IMR-90 (cell line): ENCODE measurements at regions not wholly inside any gene's neighbourhood (a gene's known extent, or its start where the extent isn't known, plus 50 kb on each side); places are given as distances from the start of the nearest gene placed in this dataset.

Experiments used
- ATAC-seq: fragments of 200-7000 bp; cut with Tn5 transposase; 2 replicates; pipeline ENCODE4 v1.9.1; 2020; ENCODE audit warnings: low read depth, mild to moderate bottlenecking, moderate library complexity
- BruUV-seq: library from RNA; stranded (reverse); fragments of 400-500 nt; replicated peaks from 2 replicates; lab custom pipeline; 2021; lab: Mats Ljungman, UMichigan
- CTCF ChIA-PET: fragments of 300-600 bp; formaldehyde crosslinking; extraction: SDS; loops from one replicate; lab custom pipeline; 2021; ENCODE audit warnings: antibody characterized with exemption; lab: Yijun Ruan, JAX
- POLR2A ChIA-PET: fragments of 300-600 bp; sonication (Branson Sonifier 250); formaldehyde crosslinking; loops from one replicate; lab custom pipeline; 2022; ENCODE audit warnings: antibody characterized with exemption; ENCODE audit not compliant: unreplicated experiment; lab: Charles Lee
- DNase-seq: peaks from one replicate; pipeline ENCODE4 v3.0.0; 2013
- H2AFZ ChIP-seq: replicated peaks from 2 replicates; pipeline ENCODE3; 2013; ENCODE audit warnings: low read length, mild to moderate bottlenecking; ENCODE audit not compliant: poor library complexity
- H2AK5ac ChIP-seq: 2 replicates; pipeline ENCODE4 v1.6.1; 2013; ENCODE audit warnings: low read depth, low read length, inconsistent platforms
- H2AK9ac ChIP-seq: replicated peaks from 2 replicates; pipeline ENCODE3; 2013; ENCODE audit warnings: mild to moderate bottlenecking, low read depth, low read length, moderate library complexity; ENCODE audit not compliant: poor library complexity
- H2BK120ac ChIP-seq: 2 replicates; pipeline ENCODE4 v1.6.1; 2013; ENCODE audit warnings: low read depth, low read length, inconsistent platforms
- H2BK15ac ChIP-seq: 3 replicates; pipeline ENCODE4 v1.6.1; 2013; ENCODE audit warnings: low read depth, low read length, inconsistent platforms
- H2BK20ac ChIP-seq: 2 replicates; pipeline ENCODE4 v1.6.1; 2013; ENCODE audit warnings: low read depth, mild to moderate bottlenecking, inconsistent platforms, low read length, moderate library complexity
- H2BK5ac ChIP-seq: 2 replicates; pipeline ENCODE4 v1.6.1; 2013; ENCODE audit warnings: mild to moderate bottlenecking, low read depth, low read length, inconsistent platforms; ENCODE audit not compliant: poor library complexity, severe bottlenecking
- H3K14ac ChIP-seq: replicated peaks from 2 replicates; pipeline ENCODE4 v1.6.1; 2013; ENCODE audit warnings: low read depth, low read length, inconsistent platforms
- H3K18ac ChIP-seq: 2 replicates; pipeline ENCODE4 v1.6.1; 2013; ENCODE audit warnings: low read depth, low read length, control low read depth
- H3K23ac ChIP-seq: 2 replicates; pipeline ENCODE4 v1.6.1; 2013; ENCODE audit warnings: low read depth, low read length, inconsistent platforms
- H3K27ac ChIP-seq: 2 replicates; pipeline ENCODE4 v1.5.1; 2013; ENCODE audit warnings: mild to moderate bottlenecking, control low read depth, low read length; ENCODE audit not compliant: insufficient read depth
- H3K27me3 ChIP-seq: 2 replicates; pipeline ENCODE4 v1.6.1; 2013; ENCODE audit warnings: low read length; ENCODE audit not compliant: control insufficient read depth, insufficient read depth
- H3K36me3 ChIP-seq: 2 replicates; pipeline ENCODE4 v1.6.1; 2013; ENCODE audit warnings: low read length, mixed read lengths; ENCODE audit not compliant: control insufficient read depth, insufficient read depth
- H3K4ac ChIP-seq: 2 replicates; pipeline ENCODE4 v1.6.1; 2013; ENCODE audit warnings: low read depth, low read length, inconsistent platforms
- H3K4me1 ChIP-seq: 2 replicates; pipeline ENCODE4 v1.6.1; 2013; ENCODE audit warnings: low read length, mixed read lengths; ENCODE audit not compliant: control insufficient read depth, insufficient read depth
- H3K4me2 ChIP-seq: 2 replicates; pipeline ENCODE4 v1.6.1; 2013; ENCODE audit warnings: low read depth, mild to moderate bottlenecking, control low read depth, low read length, moderate library complexity
- H3K4me3 ChIP-seq: 2 replicates; pipeline ENCODE4 v1.5.1; 2013; ENCODE audit warnings: low read depth, mild to moderate bottlenecking, control low read depth, low read length, moderate library complexity; ENCODE audit not compliant: insufficient read depth
- H3K56ac ChIP-seq: 2 replicates; pipeline ENCODE4 v1.6.1; 2013; ENCODE audit warnings: low read length, inconsistent platforms; ENCODE audit not compliant: insufficient read depth; ENCODE audit errors: extremely low read depth
- H3K79me1 ChIP-seq, 2 experiments: 2 replicates each; pipeline ENCODE4 v1.6.1; 2013; ENCODE audit warnings: low read length in 2 of 2, inconsistent platforms in 1 of 2, low read depth in 1 of 2
- H3K9ac ChIP-seq: 2 replicates; pipeline ENCODE4 v1.6.1; 2013; ENCODE audit warnings: low read depth, low read length, control low read depth
- H3K9me1 ChIP-seq: 2 replicates; pipeline ENCODE4 v1.6.1; 2013; ENCODE audit warnings: low read length, inconsistent platforms; ENCODE audit not compliant: insufficient read depth
- H3K9me3 ChIP-seq: 2 replicates; pipeline ENCODE4 v1.6.1; 2013; ENCODE audit warnings: low read length; ENCODE audit not compliant: control insufficient read depth, insufficient read depth
- H4K20me1 ChIP-seq: 2 replicates; pipeline ENCODE4 v1.6.1; 2013; ENCODE audit warnings: low read length, inconsistent platforms; ENCODE audit not compliant: insufficient read depth
- H4K5ac ChIP-seq: 2 replicates; pipeline ENCODE4 v1.6.1; 2013; ENCODE audit warnings: mild to moderate bottlenecking, low read depth, low read length, control low read depth
- H4K8ac ChIP-seq, 2 experiments: 2 replicates each; pipeline ENCODE4 v1.6.1; 2013; ENCODE audit warnings: low read depth in 2 of 2, low read length in 2 of 2, control low read depth in 1 of 2, inconsistent platforms in 1 of 2
- H4K91ac ChIP-seq: 2 replicates; pipeline ENCODE4 v1.6.1; 2013; ENCODE audit warnings: low read depth, low read length, inconsistent platforms; ENCODE audit not compliant: insufficient read depth
- BHLHE40 ChIP-seq: fragments of 150-350 bp; IDR thresholded peaks from 2 replicates; pipeline ENCODE4 v1.6.1; 2016; ENCODE audit warnings: mild to moderate bottlenecking, low read depth, low read length
- CEBPB ChIP-seq: IDR thresholded peaks from 2 replicates; pipeline ENCODE4 v1.6.1; 2012; ENCODE audit warnings: low read depth, low read length, improper control_type of control experiment
- CHD1 ChIP-seq: IDR thresholded peaks from 2 replicates; pipeline ENCODE4 v1.6.1; 2012; ENCODE audit warnings: low read depth, low read length, improper control_type of control experiment
- FOS ChIP-seq: fragments of 150-350 bp; IDR thresholded peaks from 2 replicates; pipeline ENCODE4 v1.6.1; 2016; ENCODE audit warnings: low read depth, low read length
- MAFK ChIP-seq: IDR thresholded peaks from 2 replicates; pipeline ENCODE4 v1.6.1; 2012; ENCODE audit warnings: low read depth, low read length, improper control_type of control experiment
- MXI1 ChIP-seq: IDR thresholded peaks from 2 replicates; pipeline ENCODE4 v1.6.1; 2012; ENCODE audit warnings: low read depth, mild to moderate bottlenecking, low read length, moderate library complexity, borderline replicate concordance
- NFE2L2 ChIP-seq: fragments of 150-350 bp; IDR thresholded peaks from 2 replicates; pipeline ENCODE4 v1.6.1; 2016; ENCODE audit warnings: low read depth, mild to moderate bottlenecking, low read length
- POLR2A ChIP-seq: IDR thresholded peaks from 2 replicates; pipeline ENCODE4 v1.6.1; 2012; ENCODE audit warnings: mild to moderate bottlenecking, low read depth, low read length
- RAD21 ChIP-seq: IDR thresholded peaks from 2 replicates; pipeline ENCODE4 v1.6.1; 2012; ENCODE audit warnings: low read length, improper control_type of control experiment
- RCOR1 ChIP-seq: IDR thresholded peaks from 2 replicates; pipeline ENCODE4 v1.6.1; 2012; ENCODE audit warnings: mild to moderate bottlenecking, low read length, improper control_type of control experiment; ENCODE audit not compliant: insufficient replicate concordance
- SMC3 ChIP-seq: fragments of 150-350 bp; IDR thresholded peaks from 2 replicates; pipeline ENCODE4 v1.6.1; 2016; ENCODE audit warnings: low read depth, mild to moderate bottlenecking, antibody characterized with exemption, low read length, moderate library complexity
- WGBS, 2 experiments: methylation state at CpG; one replicate each; pipeline versions ENCODE4 v1.1.5 to v1.1.7; 2013; ENCODE audit warnings: missing lambda C conversion rate in 2 of 2; ENCODE audit not compliant: insufficient read length in 1 of 2; ENCODE audit errors: extremely low coverage in 2 of 2; 5-methylcytosine and 5-hydroxymethylcytosine counted together
- dilution Hi-C: fragments of 300-500 bp; cut with HindIII; formaldehyde crosslinking; loops from one replicate; pipeline ENCODE4 v1.14.3; 2018; ENCODE audit warnings: low sequenced_read_pairs; ENCODE audit not compliant: unreplicated experiment
- in situ Hi-C: fragments of 300-500 bp; cut with MboI; formaldehyde crosslinking; loops from 3 replicates; pipeline ENCODE4 v1.14.3; 2019; ENCODE audit warnings: low sequenced_read_pairs, inconsistent platforms, mixed read lengths
- intact Hi-C: fragments of 100-400 bp; cut with micrococcal nuclease; formaldehyde crosslinking; loops from 2 replicates; pipeline ENCODE4 v1.10.0; 2022
- TF ChIP-seq, protein P1 (sequence below): fragments of 150-350 bp; IDR thresholded peaks from 2 replicates; pipeline ENCODE4 v1.6.1; 2016; ENCODE audit warnings: low read depth, mild to moderate bottlenecking, low read length, moderate library complexity, borderline replicate concordance

DNA sequence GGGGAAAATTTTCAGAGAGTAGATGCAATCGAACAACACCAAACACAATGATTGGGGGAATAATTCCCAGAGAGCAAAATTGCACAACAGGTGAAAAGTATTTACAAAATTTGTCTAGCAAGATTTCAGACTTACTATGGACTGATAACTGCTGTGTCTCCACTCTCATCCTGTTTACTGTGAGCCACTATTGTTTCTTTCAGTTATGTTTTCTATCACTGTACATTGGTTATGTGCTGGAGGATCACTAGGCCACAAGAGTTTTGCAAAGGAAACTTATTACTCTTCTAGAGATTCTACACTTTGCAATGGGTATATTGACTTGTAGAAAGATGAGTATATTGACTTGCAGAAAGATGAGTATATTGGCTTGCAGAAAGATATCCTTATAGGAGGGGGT, 934.1 kb upstream of the CRIM1 start:
- intact Hi-C loops (no loop called here), dilution Hi-C loops (no loop called here), in situ Hi-C loops (no loop called here)
- no TSS peak for BruUV-seq
- Histone ChIP-seq H3K27me3 (no peaks in the 10 kb centered on the region), H3K4me3 (no peak overlapping the region), H4K20me1 (no peaks in the 10 kb centered on the region), H2AK5ac (no peak overlapping the region), H2BK120ac (no peak overlapping the region), H4K91ac (no peak overlapping the region), H2BK15ac (no peak overlapping the region), H2BK20ac (no peak overlapping the region), H2BK5ac (no peak overlapping the region), H2AK9ac (no peak overlapping the region), H4K8ac (no peak overlapping the region), H3K27ac (no peak overlapping the region), H3K9me1 (no peaks in the 10 kb centered on the region), H3K9me3 (peaks cover 5% of the 10 kb centered on the region), H3K23ac (no peak overlapping the region), H3K14ac (no peak overlapping the region), H3K36me3 (no peaks in the 10 kb centered on the region), H3K4me2 (no peak overlapping the region), H3K9ac (no peak overlapping the region), H4K5ac (no peak overlapping the region), H3K56ac (no peak overlapping the region), H3K4me1 (no peaks in the 10 kb centered on the region), H2AFZ (no peak overlapping the region), H3K79me1 (no peaks in the 10 kb centered on the region), H3K4ac (no peak overlapping the region), H3K18ac (no peak overlapping the region)
- POLR2A ChIA-PET, result no interaction called here
- CTCF ChIA-PET, result no interaction called here
- TF ChIP-seq RCOR1, result no peak
- TF ChIP-seq NFE2L2, result no peak
- TF ChIP-seq CHD1, result no peak
- TF ChIP-seq FOS, result no peak
- TF ChIP-seq MAFK, result no peak
- TF ChIP-seq, protein P1, sequence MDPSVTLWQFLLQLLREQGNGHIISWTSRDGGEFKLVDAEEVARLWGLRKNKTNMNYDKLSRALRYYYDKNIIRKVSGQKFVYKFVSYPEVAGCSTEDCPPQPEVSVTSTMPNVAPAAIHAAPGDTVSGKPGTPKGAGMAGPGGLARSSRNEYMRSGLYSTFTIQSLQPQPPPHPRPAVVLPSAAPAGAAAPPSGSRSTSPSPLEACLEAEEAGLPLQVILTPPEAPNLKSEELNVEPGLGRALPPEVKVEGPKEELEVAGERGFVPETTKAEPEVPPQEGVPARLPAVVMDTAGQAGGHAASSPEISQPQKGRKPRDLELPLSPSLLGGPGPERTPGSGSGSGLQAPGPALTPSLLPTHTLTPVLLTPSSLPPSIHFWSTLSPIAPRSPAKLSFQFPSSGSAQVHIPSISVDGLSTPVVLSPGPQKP, result no peak
- TF ChIP-seq SMC3, result no peak
- TF ChIP-seq MXI1, result no peak
- no peak for TF ChIP-seq CEBPB
- no peak for TF ChIP-seq RAD21
- TF ChIP-seq BHLHE40, result no peak
- TF ChIP-seq POLR2A, result no peak
- ATAC-seq, result no peak
- DNase-seq, result no peak
- no CpG with 5 or more reads among the region's 1 CpG for WGBS, 2 experiments
